OCI-LY3 (cell line): ENCODE measurements at regions not wholly inside any gene's neighbourhood (a gene's known extent, or its start where the extent isn't known, plus 50 kb on each side); places are given as distances from the start of the nearest gene placed in this dataset.

Experiments used
- H2AFZ ChIP-seq: fragments of 200-600, 300-600 bp; shearing (Covaris generic); 2 replicates; pipeline ENCODE4 v1.6.0; 2014; ENCODE audit warnings: antibody characterized with exemption, low read depth, low read length
- H3K27ac ChIP-seq: fragments of 200-600, 300-600 bp; sonication (generic); 2 replicates; pipeline ENCODE4 v1.5.1; 2014; ENCODE audit warnings: mild to moderate bottlenecking, low read length, moderate library complexity, mixed read lengths
- H3K27me3 ChIP-seq: fragments of 200-600, 300-600 bp; sonication (generic); 2 replicates; pipeline ENCODE4 v1.6.1; 2014; ENCODE audit warnings: low read depth, low read length, mixed read lengths
- H3K36me3 ChIP-seq: fragments of 200-600, 300-600 bp; sonication (generic); replicated peaks from 2 replicates; pipeline ENCODE3; 2014; ENCODE audit warnings: low read depth, low read length, mixed read lengths
- H3K4me1 ChIP-seq: fragments of 300-600, 200-600 bp; sonication (generic); 2 replicates; pipeline ENCODE4 v1.6.1; 2014; ENCODE audit warnings: low read length, mixed read lengths
- H3K4me2 ChIP-seq: fragments of 200-600, 300-600 bp; sonication (generic); 2 replicates; pipeline ENCODE4 v1.6.1; 2014; ENCODE audit warnings: low read length, mixed read lengths
- H3K4me3 ChIP-seq: fragments of 300-600, 200-600 bp; sonication (generic); 2 replicates; pipeline ENCODE4 v1.5.1; 2014; ENCODE audit warnings: antibody characterized with exemption, mild to moderate bottlenecking, low read length, moderate library complexity
- H3K79me2 ChIP-seq: fragments of 300-600, 200-600 bp; shearing (Covaris generic); 2 replicates; pipeline ENCODE4 v1.6.1; 2014; ENCODE audit warnings: mild to moderate bottlenecking, low read length, mixed read lengths
- H3K9ac ChIP-seq: fragments of 300-600, 200-600 bp; shearing (Covaris generic); 2 replicates; pipeline ENCODE4 v1.6.0; 2014; ENCODE audit warnings: mild to moderate bottlenecking, low read length, moderate library complexity
- H3K9me3 ChIP-seq: fragments of 200-600, 300-600 bp; shearing (Covaris generic); 2 replicates; pipeline ENCODE4 v1.6.1; 2014; ENCODE audit warnings: low read length, mixed read lengths; ENCODE audit not compliant: insufficient read depth
- H4K20me1 ChIP-seq: fragments of 200-600, 300-600 bp; sonication (generic); 2 replicates; pipeline ENCODE4 v1.6.1; 2016; ENCODE audit warnings: low read length, mixed read lengths; ENCODE audit not compliant: insufficient read depth
- CTCF ChIP-seq: fragments of 200-600, 300-600 bp; sonication (generic); IDR thresholded peaks from 2 replicates; pipeline ENCODE4 v1.5.1; 2014; ENCODE audit warnings: antibody characterized with exemption, low read length, low read depth
- EZH2phosphoT487 ChIP-seq: fragments of 200-600 bp; shearing (Covaris generic); IDR thresholded peaks from 2 replicates; pipeline ENCODE4 v1.6.1; 2018; ENCODE audit warnings: antibody characterized with exemption, mixed run types, low read depth

GRCh38 chr21:18715606-18716005, 312.0 kb upstream of the TMPRSS15 start:
- no peaks in the 10 kb centered on the region for H4K20me1 ChIP-seq
- no peaks in the 10 kb centered on the region for H3K4me1 ChIP-seq
- no peak overlapping the region for H3K27ac ChIP-seq
- H3K36me3 ChIP-seq = no peaks in the 10 kb centered on the region
- no peak overlapping the region for H3K4me3 ChIP-seq
- TF ChIP-seq CTCF (no peak), EZH2phosphoT487 (no peak)
- no peaks in the 10 kb centered on the region for H3K9me3 ChIP-seq
- H2AFZ ChIP-seq = no peak overlapping the region
- H3K4me2 ChIP-seq = no peak overlapping the region
- H3K79me2 ChIP-seq = no peaks in the 10 kb centered on the region
- no peaks in the 10 kb centered on the region for H3K27me3 ChIP-seq
- H3K9ac ChIP-seq = no peak overlapping the region

DNA sequence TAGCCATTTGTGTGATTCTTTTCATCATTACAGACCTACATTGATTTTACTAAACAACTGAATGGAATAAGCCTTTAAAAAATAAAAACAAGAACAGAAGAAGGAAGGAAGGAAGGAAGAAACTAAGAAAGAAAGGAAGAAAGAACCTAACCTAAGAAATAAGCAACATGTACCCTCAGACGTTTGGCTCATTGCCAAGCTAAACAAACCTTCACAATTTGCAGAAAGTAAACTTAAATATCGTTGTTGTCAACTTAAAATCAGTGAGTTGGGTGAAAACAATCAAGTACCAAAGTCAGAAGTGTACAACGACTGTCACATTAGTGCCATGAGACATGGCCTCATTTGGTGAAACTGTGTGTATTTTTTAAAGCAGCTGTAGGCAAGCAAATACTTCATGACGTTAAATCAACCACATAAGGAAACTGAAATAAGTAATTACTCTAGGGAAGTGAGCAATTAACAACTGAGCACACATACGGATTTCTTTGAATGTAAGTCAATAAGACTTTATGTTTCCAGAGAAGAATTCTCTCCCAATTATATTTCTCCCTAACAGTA, 313.1 kb upstream of the TMPRSS15 start:
- Histone ChIP-seq H3K4me1 (no peaks in the 10 kb centered on the region), H3K9ac (no peak overlapping the region), H3K9me3 (no peaks in the 10 kb centered on the region), H3K79me2 (no peaks in the 10 kb centered on the region), H4K20me1 (no peaks in the 10 kb centered on the region), H3K27me3 (no peaks in the 10 kb centered on the region), H3K4me2 (no peak overlapping the region), H3K27ac (no peak overlapping the region), H3K4me3 (no peak overlapping the region), H3K36me3 (no peaks in the 10 kb centered on the region), H2AFZ (no peak overlapping the region)
- TF ChIP-seq CTCF (no peak), EZH2phosphoT487 (no peak)

GRCh38 chr21:18722193-18722592, 318.6 kb upstream of the TMPRSS15 start:
- H3K4me1 ChIP-seq = no peaks in the 10 kb centered on the region
- no peak overlapping the region for H3K4me3 ChIP-seq
- no peak overlapping the region for H3K27ac ChIP-seq
- no peak overlapping the region for H3K9ac ChIP-seq
- TF ChIP-seq EZH2phosphoT487 (no peak), CTCF (no peak)
- no peaks in the 10 kb centered on the region for H3K9me3 ChIP-seq
- no peaks in the 10 kb centered on the region for H3K79me2 ChIP-seq
- H3K4me2 ChIP-seq = no peak overlapping the region
- no peak overlapping the region for H2AFZ ChIP-seq
- H4K20me1 ChIP-seq = no peaks in the 10 kb centered on the region
- H3K36me3 ChIP-seq = no peaks in the 10 kb centered on the region
- no peaks in the 10 kb centered on the region for H3K27me3 ChIP-seq

- Histone ChIP-seq H3K4me3 (no peak overlapping the region), H3K36me3 (no peaks in the 10 kb centered on the region)
Observed at GRCh38 chr21:18723171-18723570, 319.6 kb upstream of the TMPRSS15 start.

GRCh38 chr21:18725653-18726052, 322.1 kb upstream of the TMPRSS15 start:
- Histone ChIP-seq H3K9ac (no peak overlapping the region), H2AFZ (no peak overlapping the region), H3K4me2 (no peak overlapping the region), H3K79me2 (no peaks in the 10 kb centered on the region), H3K9me3 (no peaks in the 10 kb centered on the region), H3K4me3 (no peak overlapping the region), H4K20me1 (no peaks in the 10 kb centered on the region), H3K4me1 (no peaks in the 10 kb centered on the region), H3K27ac (no peak overlapping the region), H3K27me3 (no peaks in the 10 kb centered on the region), H3K36me3 (no peaks in the 10 kb centered on the region)
- TF ChIP-seq CTCF (no peak), EZH2phosphoT487 (no peak)

More at GRCh38 chr21:18723171-18723570, 319.6 kb upstream of the TMPRSS15 start:
- TF ChIP-seq EZH2phosphoT487 = no peak
- no peak overlapping the region for H3K27ac ChIP-seq
- no peaks in the 10 kb centered on the region for H3K9me3 ChIP-seq
- no peak overlapping the region for H3K9ac ChIP-seq
- no peaks in the 10 kb centered on the region for H4K20me1 ChIP-seq
- H2AFZ ChIP-seq = no peak overlapping the region
- H3K4me2 ChIP-seq = no peak overlapping the region
- no peaks in the 10 kb centered on the region for H3K79me2 ChIP-seq
- no peaks in the 10 kb centered on the region for H3K27me3 ChIP-seq
- H3K4me1 ChIP-seq = no peaks in the 10 kb centered on the region
